T-helper 9 cell (primary cell): ENCODE measurements at regions not wholly inside any gene's neighbourhood (a gene's known extent, or its start where the extent isn't known, plus 50 kb on each side); places are given as distances from the start of the nearest gene placed in this dataset.
"Not testable (repeated sequence)": the region's sequence is repeated elsewhere in the genome, so short reads cannot be mapped to it uniquely, and the experiment has no call there.

Experiments used
- DNase-seq: peaks from one replicate; pipeline ENCODE4 v3.0.0-alpha.2; 2020

GRCh38 chr20:19903168-19903811 lies 113.9 kb upstream of the NAA20 start:
- no peak for DNase-seq

- DNase-seq, result no peak
Measured at GRCh38 chr20:19907326-19908056, 109.7 kb upstream of the NAA20 start.

GRCh38 chr20:19908576-19908975 lies 108.6 kb upstream of the NAA20 start:
- no peak for DNase-seq

- DNase-seq, result no peak
Measured at GRCh38 chr20:19909725-19910124, 107.4 kb upstream of the NAA20 start.

- DNase-seq, result no peak
Measured at GRCh38 chr20:19911810-19912382, 105.3 kb upstream of the NAA20 start.

GRCh38 chr20:19913349-19913748 lies 103.8 kb upstream of the NAA20 start:
- no peak for DNase-seq

GRCh38 chr20:19913927-19914614 lies 103.1 kb upstream of the NAA20 start:
- no peak for DNase-seq

- DNase-seq, result no peak
Measured at GRCh38 chr20:19915111-19915798, 101.9 kb upstream of the NAA20 start.

GRCh38 chr20:19916531-19917485 lies 100.4 kb upstream of the NAA20 start:
- DNase-seq, result no peak

- no peak for DNase-seq
Measured at GRCh38 chr20:19918965-19919329, 98.2 kb upstream of the NAA20 start.

- no peak for DNase-seq
Measured at GRCh38 chr20:19920381-19921138, 96.6 kb upstream of the NAA20 start.

- DNase-seq, result no peak
Measured at GRCh38 chr20:19921284-19921793, 95.8 kb upstream of the NAA20 start.

GRCh38 chr20:19921829-19922228 lies 95.3 kb upstream of the NAA20 start:
- not testable (repeated sequence) for DNase-seq

- DNase-seq, result no peak
Measured at GRCh38 chr20:19922716-19923115, 94.4 kb upstream of the NAA20 start.

- DNase-seq, result no peak
Measured at GRCh38 chr20:19923762-19924161, 93.4 kb upstream of the NAA20 start.

GRCh38 chr20:19924255-19924654 lies 92.9 kb upstream of the NAA20 start:
- DNase-seq, result no peak

GRCh38 chr20:19926591-19926990 lies 90.6 kb upstream of the NAA20 start:
- no peak for DNase-seq

- DNase-seq, result no peak
Measured at GRCh38 chr20:19928328-19929011, 88.7 kb upstream of the NAA20 start.

GRCh38 chr20:19929012-19929360 lies 88.2 kb upstream of the NAA20 start:
- DNase-seq, result no peak

- DNase-seq, result no peak
Measured at GRCh38 chr20:19929481-19930145, 87.5 kb upstream of the NAA20 start.
